GM18511 (cell line): ENCODE measurements at regions not wholly inside any gene's neighbourhood (a gene's known extent, or its start where the extent isn't known, plus 50 kb on each side); places are given as distances from the start of the nearest gene placed in this dataset.
"Not testable (repeated sequence)": the region's sequence is repeated elsewhere in the genome, so short reads cannot be mapped to it uniquely, and the experiment has no call there.

Experiments
- ATAC-seq: cut with Tn5 transposase; IDR thresholded peaks from one replicate; pipeline ENCODE4 v1.9.1; 2021; ENCODE audit warnings: mild to moderate bottlenecking, moderate library complexity; ENCODE audit not compliant: unreplicated experiment

DNA sequence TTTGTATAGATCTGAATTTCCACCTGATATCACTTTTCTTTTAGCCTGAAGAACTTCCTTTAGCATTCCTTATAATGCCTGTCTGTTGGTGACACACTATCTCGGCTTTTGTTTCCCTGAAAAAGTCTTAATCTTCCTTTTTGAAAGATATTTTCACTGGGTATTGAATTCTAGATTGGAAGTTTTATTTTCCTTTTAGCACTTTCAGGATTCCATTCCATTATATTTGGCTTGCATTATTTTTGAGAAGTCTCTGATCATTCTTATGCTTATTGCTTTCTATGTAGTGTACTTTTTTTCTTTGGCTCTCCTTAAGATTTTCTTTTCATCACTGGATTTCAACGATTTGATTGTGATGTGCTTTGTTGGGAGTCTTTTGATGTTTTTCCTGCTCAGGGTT is 510.7 kb downstream of the RWDD3 start:
- no peak for ATAC-seq

DNA sequence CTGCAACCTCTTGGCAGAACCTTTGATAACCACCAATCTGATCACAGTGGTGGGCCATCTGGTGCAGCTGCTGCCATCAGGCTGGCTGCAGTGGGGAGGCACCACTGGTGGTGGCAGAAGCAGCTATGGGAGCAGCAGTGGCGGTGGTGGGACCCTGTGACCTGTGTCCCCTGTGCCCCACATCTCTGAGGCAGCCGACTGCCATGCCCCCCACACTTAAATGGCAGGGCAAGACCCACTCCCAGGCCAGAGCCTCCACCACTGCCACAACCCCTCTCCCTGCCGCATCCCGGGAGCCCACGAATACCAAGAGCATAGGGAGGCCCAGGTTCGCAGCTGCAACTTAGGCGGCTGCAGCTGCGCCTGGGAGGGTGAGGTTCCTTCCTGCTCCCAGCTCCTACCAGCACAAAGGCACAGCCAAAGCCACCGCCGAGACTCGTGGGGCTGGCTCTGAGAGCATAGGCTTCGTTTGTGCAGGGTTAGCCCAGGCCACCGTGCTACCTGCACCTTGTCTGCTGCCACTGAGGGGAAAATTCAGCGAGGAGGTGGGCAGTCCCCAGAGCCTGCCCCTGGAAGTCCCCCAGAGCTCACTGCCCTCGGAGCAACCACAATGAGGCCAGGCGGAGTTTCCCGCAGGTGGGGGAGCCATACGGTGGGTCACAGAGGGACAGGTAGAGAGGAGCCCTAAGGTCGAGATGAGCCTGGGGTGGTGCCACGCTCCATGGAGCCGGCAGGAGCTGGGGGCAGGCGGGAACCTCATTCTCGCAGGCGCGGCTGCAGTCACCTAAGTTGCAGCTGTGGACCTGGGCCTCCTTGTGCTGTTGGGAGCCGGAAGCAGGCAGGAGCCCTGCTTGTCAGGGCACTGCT is 518.7 kb downstream of the RWDD3 start:
- ATAC-seq = no peak

DNA sequence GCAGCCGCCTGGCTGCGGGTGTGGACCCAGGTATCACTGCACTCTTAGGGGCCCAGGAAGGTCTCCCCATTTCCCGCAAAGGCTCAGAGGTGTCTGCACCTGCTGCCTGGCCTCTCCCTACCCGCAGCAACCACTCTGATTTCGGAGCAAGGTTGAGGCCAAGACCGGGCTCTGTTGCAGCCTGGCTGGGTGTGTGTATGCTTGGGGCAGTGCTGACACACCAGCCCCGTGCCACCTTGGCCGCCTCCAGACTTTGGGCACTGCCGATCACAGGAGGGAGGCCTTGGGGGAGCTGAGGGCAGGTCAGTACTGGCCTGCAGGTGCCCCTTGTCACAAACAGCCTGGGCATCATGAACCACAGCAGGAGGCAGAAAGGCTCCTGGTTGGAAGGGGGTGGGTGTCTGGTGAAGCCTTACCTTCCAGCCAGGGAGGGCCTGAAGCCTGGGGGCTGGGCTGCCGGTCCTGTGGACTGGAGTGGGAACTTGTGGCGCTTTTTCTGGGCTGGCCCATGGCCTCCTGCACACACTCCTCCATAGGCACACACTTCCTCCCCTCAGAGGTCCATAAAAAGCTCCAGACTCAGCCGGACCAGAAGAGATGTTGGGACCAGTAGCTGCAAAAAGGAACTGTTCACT is 519.5 kb downstream of the RWDD3 start:
- no peak for ATAC-seq

DNA sequence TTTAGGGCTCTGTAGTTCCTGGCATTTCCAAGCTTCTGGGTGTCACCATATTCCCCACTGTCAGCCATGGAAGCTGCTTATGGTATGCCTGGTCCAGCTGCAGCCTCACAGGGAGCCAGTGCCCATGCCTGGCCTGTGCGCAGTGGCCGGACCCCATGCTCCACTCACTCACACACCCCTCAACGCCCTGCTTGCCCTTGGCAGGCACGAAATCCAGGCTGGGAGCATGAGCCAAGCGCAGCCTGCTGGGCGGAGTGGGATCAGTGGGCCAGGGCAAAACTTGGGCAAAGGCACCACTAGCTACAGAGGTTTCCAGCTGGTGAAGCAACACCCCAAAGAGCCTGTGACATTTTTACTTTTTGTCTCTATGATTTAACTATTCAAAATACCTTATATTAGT is 520.4 kb downstream of the RWDD3 start:
- no peak for ATAC-seq

- no peak for ATAC-seq
These were observed 532.0 kb downstream of the RWDD3 start for GRCh38 chr1:95766036-95766435.

GRCh38 chr1:95770581-95770980 is 536.6 kb downstream of the RWDD3 start:
- ATAC-seq = no peak

- no peak for ATAC-seq
These were observed 544.2 kb downstream of the RWDD3 start for GRCh38 chr1:95778217-95778616.

- ATAC-seq = no peak
These were observed 546.8 kb downstream of the RWDD3 start for GRCh38 chr1:95780836-95781235.

GRCh38 chr1:95790136-95790535 is 556.1 kb downstream of the RWDD3 start:
- ATAC-seq = no peak

GRCh38 chr1:95793893-95794292 is 559.9 kb downstream of the RWDD3 start:
- ATAC-seq = no peak

DNA sequence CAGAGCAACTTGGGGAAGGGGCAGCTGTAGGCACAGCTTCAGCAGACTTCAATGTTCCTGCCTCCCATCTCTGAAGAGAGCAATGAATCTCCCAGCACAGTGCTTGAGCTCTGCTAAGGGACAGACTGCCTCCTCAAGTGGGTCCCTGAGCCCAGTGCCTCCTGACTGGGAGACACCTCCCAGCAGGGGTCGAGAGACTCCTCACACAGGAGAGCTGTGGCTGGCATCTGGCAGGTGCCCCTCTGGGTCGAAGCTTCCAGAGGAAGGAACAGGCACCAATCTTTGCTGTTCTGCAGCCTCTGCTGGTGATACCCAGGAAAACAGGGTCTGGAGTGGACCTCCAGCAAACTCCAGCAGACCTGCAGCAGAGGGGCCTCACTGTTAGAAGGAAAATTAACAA is 563.8 kb downstream of the RWDD3 start:
- not testable (repeated sequence) for ATAC-seq

DNA sequence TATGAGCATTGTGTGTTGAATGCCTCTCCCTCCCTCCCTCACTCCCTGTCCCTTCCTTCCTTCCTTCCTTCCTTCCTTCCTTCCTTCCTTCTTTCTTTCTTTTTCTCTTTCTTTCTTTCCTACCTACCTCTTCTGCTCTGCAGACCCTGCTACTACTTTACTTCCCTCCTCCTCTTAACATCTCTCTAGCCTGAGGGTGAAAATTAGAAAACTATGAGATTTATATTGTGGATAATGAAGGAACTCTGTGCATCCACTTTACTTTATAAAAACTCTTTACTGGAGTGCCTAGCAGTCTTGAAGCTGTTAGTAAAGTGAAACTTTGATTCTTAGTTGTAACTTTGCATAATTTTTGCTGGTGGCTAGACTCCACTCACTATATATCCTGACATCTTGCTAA is 572.2 kb downstream of the RWDD3 start:
- no peak for ATAC-seq

- ATAC-seq = no peak
These were observed 575.4 kb downstream of the RWDD3 start for GRCh38 chr1:95809391-95809790.

- no peak for ATAC-seq
These were observed 581.5 kb downstream of the RWDD3 start for GRCh38 chr1:95815511-95815910.

DNA sequence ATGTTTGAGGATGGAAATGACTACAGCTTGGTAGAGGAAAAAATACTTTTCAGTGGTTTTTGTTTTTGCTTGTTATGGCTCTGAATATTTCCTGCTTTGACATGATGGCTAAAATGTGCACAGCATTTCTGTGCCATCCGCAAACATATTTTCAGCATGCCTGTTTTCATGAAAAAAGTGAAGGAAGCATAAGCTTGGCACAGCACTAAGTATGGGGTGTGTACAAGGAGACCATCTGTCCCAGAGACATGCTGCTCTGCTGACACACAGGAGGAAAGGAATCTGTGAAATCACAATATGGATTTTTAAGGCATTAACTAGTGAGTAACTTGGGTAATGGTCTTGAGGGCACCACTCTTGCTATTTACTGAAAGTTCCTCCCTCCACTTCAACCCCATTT is 595.5 kb downstream of the RWDD3 start:
- no peak for ATAC-seq

DNA sequence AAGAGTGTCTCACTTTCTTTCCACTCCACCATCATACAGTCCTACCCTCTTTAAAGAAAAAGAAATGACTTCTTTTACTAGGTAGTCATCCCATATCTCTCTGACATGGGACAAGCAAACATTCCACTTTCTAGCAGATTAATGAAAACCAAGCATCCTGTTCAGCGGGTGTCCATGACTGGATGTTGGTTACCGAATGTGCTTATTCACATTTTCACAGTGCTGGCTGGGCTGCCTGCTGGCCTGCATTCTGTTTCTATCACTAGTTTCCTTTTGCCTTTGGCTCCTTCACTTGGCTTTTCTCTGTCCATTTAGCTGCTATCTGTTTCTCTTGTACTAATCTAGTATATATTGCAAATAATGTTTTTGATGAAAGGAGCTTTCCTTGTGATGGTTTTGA is 598.4 kb downstream of the RWDD3 start:
- ATAC-seq = no peak

- no peak for ATAC-seq
These were observed 615.4 kb downstream of the RWDD3 start for GRCh38 chr1:95849439-95849838.

DNA sequence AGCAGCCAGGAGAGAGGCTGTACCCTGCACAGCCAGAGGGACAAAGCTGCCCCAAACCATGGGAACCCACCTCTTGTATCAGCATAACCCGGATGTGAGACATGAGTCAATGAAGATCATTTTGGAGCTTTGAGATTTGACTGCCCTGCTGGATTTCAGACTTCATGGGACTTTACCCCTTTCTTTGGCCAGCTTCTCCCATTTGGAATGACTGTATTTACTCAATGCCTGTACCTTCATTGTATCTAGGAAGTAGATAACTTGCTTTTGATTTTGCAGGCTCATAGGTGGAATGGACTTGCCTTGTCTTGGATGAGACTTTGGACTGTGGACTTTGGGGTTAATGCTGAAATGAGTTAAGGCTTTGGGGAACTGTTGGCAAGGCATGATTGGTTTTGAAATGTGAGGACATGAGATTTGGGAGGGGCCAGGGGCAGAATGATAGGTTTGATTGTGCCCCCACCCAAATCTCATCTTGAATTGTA is 616.2 kb downstream of the RWDD3 start:
- ATAC-seq = no peak

DNA sequence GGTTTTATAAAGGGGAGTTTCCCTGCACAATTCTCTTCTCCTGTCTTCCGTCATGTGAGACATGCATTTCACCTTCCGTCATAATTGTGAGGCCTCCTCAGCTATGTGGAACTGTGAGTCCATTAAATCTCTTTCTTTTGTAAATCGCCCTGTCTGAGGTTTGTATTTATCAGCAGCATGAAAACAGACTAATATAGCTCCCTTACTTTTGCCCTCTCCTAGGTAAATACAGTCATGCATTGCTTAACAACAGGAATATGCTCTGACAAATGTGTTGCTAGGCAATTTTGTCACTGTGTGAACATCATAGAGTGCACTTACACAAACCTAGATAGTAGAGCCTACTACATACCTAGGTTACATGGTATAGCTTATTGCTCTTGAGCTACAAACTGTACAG is 616.8 kb downstream of the RWDD3 start:
- no peak for ATAC-seq

- ATAC-seq = no peak
These were observed 618.6 kb downstream of the RWDD3 start for GRCh38 chr1:95852483-95853070.

DNA sequence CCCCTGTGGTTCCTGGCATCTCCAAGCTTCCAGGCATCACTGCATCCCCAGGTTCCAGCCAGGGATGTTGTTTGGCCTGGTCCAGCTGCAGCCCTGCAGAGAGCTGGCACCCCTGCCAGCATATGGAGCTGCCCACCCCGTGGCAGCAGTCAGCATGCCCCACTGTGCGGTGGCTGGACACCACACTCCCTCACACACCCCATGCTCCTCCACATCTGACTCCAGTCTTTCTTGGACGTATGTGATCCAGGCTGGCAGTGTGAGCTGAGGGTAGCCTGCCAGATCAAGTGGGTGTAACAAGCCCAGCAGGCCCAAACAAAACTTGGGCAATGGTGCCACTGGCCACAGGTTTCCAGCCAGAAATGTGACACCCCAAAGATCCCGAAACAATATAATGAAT is 620.4 kb downstream of the RWDD3 start:
- ATAC-seq = no peak

DNA sequence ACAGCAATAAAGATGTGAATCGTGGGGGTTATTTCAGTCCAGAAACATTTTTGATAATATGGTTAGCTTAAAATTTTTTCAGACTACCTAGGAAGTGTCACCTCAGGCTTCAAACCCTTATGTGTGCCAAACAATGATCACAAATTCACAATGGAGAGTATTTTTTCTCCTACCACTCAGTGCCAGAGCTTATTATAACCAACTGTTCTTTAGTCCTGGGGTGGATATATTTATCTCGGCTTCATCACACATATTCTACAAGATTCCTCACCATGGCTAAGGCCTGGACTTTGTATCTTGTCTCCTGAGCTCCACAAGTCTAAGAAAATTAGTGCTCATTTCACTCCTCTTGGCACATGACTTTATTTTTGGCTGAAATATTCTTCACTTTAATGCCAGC is 629.1 kb downstream of the RWDD3 start:
- ATAC-seq = no peak
